ENCODE measurements at regions not wholly inside any gene's neighbourhood (a gene's known extent, or its start where the extent isn't known, plus 50 kb on each side); places are given as distances from the start of the nearest gene placed in this dataset.

DNA sequence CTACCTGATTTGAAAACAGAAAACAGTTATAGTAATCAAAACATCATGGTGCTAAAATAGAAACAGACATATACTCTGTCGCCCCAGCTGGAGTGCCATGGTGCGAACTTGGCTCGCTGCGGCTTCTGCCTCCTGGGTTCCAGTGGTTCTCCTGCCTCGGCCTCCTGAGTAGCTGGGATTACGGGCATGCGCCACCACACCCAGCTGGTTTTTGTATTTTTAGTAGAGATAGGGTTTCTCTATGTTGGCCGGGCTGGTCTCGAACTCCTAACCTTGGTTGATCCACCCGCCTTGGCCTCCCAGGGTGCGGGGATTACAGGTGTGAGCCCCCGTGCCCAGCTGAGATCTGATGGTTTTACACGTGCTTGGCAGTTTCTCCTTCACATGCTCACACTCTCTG is 495.9 kb downstream of the ANXA1 start:
- DNase-seq = no peak

DNA sequence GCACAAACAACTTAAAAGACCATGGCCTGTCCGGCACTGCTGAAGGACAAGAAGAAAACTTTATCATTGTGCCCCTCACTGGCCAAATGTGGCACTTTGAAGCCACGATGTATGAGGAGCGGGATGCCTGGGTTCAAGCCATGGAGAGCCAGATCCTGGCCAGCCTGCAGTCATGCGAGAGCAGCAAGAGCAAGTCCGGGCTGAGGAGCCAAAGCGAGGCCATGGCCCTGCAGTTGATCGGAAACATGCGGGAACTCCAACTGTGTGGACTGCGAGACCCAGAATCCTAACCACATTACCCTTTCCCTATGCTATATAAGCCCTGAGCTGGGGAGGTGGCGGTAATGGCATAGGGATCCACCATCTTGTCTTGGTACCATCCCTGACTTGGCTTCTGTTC is 497.9 kb downstream of the ANXA1 start:
- DNase-seq = no peak

DNA sequence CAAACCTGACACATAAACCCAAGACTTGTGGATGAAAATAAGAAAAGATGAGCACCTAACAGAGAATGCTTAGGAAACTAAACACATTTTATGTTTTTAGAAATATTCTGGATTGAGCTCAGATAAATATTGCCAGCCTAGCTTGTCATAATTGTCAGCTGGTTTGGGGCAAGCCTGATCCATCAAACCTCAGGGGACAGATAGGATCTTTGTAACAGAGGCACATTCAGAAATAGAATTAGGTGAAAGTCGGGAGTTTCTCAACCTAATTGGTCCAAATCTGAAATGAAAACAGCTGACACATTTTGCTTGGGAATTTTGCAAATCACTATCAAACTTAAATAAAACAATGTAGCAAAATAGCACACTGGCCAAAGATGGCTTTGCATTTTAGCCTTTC is 503.7 kb downstream of the ANXA1 start:
- DNase-seq = no peak

DNA sequence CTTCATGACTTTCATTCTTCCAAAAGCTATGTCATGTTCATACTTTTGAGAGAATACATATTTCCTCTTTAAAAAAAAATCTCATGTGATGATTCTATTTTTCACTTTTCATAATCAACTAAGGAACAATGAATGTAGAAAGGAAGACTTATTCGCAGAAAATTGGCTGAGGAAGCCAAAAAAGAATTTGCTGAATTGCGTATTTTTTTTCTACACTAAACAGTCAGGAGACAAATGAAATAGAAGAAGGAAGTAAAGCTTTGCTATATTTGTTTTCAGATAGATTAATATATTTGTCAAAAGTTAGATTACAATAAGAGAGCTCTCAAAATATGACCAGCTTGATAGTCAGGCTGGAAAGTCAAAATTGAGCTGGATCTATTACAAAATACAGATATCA is 504.2 kb downstream of the ANXA1 start:
- no peak for DNase-seq

DNA sequence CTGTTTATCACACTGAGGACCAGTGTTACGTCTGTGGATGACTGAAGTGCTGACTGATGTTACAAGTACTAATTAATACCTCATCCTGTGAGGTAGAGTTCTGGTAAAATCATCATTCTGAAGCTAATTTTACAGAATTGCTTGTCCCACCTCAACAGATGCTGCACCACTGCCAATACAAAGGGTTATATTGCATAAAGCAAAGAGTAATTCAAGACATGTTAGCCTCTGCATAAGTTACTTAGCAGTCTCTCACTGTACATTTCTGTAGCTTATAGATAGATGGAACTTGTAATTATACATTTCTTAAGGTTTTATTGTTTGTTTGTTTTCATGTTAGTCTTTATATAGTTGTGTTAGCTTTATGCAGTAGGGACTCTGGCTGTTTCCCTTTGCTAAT is 513.6 kb downstream of the ANXA1 start:
- no peak for DNase-seq

DNA sequence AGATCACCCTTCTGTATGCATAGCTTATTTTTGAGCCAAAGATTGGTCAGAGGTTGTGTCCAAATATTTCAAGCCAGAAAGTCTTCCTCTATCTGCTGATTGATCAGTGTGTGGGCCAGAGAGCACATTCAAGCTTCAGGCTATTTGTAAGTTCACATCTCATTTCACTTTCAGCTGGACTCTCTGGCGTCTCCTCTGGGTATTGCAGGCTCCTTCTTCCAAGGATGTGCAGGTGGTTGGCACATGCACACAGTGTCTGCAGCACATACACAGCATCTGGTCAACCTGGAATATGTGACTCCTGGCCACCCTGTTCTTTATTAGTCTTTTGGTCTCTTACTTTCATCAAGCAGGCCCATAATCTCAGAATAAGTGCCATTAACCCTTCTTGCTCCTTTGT is 516.1 kb downstream of the ANXA1 start:
- no peak for DNase-seq

DNA sequence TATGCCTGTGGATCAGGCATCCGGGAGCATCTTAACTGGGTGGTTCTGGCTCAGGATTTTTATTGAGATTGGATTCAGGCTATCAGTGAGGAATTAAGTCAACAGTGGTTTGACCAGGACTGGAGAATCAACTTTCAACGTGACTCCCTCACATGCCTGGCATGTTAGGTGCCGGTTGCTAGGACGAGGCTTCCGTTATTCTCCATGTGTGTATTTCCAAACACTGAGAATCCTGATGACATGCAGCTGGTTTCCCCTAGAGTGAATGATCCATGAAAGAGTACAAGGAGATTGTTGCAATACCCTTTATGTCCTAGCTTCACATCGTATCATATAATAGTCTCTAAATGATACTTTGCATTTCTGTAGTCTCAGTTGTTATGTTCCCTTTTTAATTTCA is 529.2 kb downstream of the ANXA1 start:
- no peak for DNase-seq

DNA sequence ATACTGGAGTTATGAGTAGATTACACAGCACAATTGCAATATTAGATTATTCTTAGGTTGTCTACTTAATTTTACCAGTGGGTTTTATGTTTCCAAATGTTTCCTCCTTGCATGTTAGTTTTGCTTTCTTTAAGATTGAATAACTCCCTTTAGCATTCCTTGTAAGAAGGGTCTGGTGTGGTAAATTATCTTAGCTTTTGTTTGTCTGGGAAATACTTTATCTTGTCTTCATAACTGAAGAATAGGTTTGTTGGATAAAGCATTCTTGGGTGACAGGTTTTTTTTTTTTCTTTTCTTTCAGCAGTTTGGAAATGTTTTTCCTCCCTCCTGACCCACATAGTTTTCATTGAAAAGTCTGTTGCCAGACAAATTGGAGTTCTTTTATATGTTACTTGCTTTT is 531.1 kb downstream of the ANXA1 start:
- DNase-seq = no peak

DNA sequence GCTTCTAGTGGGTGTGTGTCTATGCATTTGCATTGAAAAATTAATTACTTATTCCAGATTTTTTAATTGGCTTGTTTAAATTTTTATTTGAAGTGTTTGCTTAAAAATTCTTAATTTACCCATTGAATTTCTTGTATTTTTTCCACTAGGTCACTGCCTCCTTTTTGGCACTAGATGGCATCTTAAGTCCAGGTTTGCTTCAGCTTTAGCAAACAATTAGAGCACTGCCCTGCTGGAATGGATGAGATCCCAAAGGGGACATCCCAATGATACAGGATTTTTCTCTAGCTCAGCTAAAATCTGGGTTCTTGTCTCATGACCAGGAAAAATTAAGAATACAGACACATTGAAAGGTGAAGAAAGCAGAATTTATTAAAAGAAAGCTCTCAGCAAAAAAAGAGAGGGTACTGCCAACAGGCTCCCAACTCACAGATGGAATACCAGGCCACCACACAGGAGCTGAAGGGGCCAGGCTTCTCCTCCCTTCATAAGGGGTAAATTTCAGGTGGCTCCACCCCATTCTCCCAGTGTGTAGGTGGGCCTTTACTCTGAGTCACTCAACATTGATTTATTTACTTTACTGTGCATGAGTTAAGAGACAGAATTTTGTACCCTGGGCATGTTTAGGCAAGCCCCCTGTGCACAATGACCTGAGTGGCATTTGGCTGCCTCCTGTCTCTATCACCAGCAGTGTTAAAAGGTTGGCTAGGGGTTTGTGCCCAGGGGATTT is 532.4 kb downstream of the ANXA1 start:
- DNase-seq = no peak

DNA sequence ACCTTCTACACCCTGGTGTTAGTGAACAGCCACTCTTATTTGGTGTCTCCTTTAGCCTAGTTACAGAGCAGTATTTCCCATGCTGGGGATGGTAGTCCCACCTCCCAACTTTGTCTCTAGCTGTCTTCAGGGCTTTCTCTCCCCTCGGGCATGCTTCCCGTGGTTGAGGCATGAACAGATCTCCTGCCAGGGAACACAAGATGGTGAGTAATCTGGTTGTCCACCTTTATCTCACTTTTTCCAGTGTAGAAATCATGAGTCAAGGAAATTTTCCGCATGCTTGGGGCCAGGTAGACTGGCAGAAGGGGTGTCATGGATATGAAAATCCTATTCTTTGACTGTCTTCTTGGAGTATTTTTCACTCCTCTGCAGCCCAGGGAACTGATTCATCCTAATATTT is 532.9 kb downstream of the ANXA1 start:
- no peak for DNase-seq

DNA sequence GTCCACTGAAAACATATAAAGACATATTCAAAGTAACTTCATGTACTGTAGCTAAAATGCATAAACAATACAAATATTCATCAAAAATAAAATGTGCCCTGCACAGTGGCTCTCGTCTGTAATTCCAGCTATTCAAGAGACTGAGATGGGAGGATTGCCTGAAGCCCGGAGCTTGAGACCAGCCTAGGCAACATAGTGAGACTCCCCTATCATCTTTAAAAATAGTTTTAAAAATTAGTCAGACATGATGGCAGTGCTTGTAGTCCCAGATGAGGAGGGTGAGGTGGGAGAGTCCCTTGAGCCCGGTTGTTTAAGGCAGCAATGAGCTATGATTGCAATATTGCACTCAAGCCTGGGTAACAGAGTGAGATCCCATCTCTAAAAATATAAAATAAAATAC is 534.1 kb downstream of the ANXA1 start:
- no peak for DNase-seq

DNA sequence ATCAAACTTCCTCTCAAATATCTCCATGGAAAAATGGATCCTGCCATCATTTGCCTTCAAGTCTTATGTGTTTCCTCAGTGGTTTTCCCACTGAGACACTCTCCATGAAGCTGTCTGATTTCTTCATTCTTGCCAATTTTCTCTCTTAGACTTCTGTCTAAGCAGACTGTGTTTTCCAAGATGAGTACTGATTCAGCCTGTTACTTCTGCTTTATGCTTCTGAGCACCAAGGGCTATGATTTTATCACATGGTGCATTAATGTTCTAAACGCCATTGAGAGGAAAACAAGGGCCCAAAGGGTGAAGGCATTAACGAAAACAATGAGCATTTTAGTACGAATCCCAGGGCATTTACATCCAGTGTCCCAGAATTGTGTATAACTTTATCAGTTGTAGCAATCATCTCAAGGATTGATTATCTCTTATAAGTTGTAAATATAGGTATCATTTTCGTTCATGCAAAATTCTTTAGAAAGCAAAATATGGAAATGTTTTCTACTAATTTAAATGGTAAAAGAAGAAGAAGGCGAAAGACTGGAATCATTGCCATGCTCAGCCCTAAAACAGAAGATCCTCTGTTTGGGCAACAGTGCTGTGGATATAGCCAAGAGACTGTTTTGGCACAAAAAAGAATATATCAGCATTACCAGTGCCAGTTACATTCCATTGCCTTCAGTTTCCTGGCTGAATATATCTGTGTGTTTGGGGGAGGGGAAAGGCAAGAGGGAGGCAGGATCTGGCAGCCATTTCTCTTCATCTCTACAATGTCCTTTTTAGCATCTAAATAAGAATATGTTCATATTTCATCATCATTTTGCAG is 537.6 kb downstream of the ANXA1 start:
- peak in 10 of 58 donors; percentile 2 to 36 (median 10) for DNase-seq

DNA sequence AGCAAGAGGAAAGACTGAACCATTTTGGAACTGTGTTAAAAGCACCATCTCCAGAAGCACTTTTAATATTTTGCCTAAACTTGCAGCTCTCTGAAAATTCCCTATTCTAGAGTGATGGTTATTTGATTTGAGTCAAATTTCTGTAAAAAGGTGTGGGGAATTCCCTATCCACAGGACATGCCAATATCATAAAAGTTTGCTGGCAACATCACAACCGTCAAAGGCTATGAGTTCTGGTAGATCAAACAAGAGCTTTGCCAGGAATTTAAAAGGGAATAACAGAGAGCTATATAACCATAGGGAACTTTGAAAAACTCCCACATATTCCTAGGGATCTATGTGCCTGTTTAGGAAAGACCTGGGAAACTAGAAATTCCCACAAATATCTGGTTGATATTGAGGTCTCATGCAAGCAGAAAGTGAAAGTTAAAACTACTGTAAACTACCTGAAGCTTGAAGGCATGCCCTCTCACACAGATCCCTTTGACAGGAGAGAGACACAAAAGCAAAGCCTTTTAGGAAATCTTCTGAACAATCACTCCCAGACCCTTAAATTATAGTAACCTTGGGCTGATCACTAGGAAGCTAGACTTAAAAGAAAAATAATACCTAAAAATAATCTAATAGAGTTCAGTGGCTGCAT is 549.9 kb downstream of the ANXA1 start:
- no peak for DNase-seq

DNA sequence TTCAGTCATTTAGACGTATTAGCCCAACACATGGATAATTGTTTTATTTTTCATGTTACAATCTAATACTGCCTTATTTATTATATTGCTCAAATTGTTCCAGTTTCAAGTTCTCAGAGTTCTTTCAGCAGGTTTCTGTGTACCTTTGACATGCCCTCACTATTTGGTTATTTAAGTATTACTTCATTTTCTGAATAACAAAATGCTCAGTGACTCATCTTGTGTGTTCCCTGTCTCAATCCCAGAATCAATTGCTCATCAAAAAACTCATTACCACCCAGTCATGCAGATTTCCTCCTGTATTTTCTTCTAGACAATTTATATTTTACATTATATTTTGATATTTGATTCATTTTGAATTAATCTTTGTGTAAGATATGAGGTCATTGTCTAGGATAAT is 562.6 kb downstream of the ANXA1 start:
- no peak for DNase-seq

DNA sequence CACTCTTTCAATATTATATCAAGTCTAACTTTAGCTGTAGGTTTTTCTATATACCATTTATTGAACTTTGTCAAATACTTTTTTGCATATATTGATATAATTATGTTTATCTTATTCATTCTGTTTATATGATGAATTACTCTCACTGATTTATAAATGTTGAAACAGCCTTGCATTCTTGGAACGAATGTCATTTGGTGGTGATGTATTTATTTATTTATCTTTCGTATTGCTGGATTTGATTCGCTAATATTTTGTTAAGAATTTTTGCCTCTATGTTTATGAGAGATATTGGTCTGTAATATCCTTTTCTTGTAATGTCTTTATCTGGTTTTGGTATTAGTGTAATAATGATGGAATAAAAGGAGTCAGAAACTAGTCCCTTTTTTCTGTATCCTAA is 563.9 kb downstream of the ANXA1 start:
- DNase-seq = no peak

DNA sequence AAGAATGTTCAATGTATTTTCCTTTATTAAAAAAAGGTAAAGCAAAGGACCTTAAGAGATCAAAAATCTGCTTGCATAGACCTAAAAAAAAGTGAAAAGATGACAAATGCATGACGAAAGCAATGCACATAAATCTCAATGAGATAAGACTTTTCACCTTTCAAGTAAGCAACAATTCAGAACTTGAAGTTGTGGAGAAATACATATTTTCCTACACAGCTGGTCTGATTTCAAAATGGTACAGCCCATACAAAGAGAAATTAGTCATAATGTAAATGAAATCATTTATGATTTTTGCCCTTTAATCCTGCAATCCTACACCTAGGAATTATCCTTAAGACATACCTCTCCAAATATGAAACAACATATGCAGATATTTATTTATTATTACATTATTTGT is 568.0 kb downstream of the ANXA1 start:
- DNase-seq = no peak

DNA sequence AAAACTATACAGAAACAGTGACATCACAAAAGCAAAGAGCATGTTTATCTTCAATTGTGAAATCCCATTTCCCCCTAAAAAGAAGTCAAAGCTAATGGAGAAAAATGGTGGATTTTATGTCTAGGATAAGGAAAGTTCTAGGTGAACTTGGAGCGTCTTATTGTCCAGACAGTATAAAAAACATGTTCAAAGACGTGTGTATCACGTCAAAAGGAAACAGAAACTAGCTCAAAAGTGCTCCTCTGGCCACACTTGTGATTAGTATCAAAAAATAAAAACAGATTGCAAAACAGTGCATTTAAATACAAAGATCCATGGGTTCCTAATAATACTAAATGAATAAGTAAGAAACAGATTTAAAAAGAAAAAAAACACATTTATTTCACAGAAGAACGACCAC is 568.9 kb downstream of the ANXA1 start:
- no peak for DNase-seq

DNA sequence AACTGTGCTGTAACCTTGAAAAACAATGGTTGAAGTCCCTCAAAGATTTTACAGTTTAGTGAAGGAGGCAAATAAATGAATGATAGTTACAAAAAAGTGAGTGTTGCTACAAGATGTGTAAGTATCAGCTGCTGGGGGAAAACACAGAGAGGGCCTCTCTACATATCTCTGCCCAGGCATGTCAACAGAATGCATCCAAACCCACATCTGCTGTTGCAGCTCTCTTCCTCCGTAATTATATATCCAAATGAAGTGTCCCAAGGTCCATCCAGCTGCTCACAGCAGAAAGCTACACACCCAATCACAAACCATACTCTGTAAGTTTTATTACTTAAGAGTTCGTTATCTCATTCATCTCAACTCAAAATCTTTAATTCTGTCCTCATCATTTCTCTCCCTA is 584.6 kb downstream of the ANXA1 start:
- DNase-seq = no peak

DNA sequence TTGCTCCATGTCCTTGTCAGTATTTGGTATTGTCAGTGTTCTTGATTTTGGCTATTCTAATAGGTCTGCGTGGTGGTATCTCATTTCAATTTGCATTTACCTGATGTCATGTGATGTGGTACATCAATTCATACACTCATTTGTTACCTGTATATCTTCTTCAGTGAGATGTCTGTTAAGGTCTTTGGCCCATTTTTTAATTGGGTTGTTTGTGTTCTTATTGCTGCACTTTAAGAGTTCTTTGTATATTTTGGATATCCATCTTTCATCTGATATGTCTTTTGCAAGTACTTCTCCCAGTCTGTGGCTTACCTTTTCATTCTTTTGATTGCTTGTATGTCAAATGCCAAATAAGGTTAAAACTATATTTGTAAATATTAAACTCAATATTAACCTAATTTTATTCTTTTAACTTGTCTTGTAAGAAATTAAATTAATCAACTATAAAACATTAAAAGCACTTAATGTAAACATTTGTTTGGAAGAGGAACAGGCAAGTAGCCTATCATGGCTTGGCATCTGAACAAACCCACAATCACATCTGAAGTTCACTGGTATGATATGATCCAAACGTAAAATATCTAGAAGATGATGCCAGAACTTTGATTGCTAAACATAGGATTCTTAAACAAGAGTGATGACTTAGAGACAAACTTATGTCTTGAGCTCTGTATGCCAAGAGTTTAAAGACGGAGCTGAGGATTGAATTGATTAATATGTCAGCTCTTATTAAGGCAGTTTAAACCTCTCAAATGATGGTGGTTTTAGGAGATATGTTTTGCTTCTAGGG is 587.3 kb downstream of the ANXA1 start:
- no peak for DNase-seq

DNA sequence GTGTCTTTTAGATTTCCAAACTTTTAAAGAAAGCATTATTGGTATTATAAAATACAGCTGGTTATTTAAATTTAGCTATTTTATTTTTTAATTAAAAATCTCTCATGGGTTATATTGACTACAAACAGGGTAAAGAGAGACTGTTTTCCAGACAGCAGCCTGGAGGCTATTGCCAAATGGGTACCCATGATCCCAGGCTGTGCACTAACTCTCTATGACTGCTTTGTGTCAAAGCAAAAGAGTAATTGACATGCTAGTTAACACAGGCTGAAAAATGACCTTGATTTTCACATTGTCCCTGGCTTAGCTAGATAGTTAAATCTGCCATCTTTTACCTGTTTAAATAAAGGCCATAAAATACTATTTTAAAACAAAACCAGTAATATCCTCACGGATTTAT is 589.7 kb downstream of the ANXA1 start:
- DNase-seq = no peak

DNA sequence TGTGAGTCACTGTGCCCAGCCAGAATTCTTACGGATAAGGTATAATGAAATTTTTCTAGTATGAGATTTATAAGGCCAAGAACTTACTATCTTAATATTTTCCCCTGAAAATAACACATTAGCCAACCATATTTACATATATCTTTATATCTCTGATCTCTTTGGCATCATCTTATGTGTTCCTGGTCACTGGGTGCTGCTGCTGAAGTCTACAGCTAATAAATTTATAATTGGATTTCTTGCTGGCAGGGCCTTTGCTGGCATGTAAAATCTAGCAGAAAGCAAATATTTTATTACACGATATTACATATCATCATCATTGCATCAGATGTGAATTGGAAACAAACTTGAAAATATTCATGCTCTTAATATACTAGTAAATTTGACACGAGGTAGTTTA is 590.7 kb downstream of the ANXA1 start:
- DNase-seq = no peak

DNA sequence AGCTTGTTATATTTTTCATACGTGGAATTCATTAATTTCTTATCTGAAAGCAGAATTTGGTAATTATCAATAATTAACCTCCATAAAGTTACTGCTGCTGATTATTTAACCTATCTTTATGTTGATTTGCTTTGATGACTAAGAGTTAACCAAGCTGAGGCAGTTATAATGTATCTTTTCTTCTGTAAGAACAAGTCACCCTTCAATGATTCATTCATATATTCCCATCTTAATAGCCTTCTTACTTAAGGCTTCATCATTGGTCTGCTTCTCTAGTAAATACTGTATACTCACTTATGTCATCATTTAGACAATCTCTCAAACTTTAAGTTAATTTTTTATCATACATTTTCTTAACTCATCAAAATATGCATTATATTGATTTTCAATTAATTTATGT is 592.2 kb downstream of the ANXA1 start:
- no peak for DNase-seq
